ENCODE measurements at regions not wholly inside any gene's neighbourhood (a gene's known extent, or its start where the extent isn't known, plus 50 kb on each side); places are given as distances from the start of the nearest gene placed in this dataset.

DNA sequence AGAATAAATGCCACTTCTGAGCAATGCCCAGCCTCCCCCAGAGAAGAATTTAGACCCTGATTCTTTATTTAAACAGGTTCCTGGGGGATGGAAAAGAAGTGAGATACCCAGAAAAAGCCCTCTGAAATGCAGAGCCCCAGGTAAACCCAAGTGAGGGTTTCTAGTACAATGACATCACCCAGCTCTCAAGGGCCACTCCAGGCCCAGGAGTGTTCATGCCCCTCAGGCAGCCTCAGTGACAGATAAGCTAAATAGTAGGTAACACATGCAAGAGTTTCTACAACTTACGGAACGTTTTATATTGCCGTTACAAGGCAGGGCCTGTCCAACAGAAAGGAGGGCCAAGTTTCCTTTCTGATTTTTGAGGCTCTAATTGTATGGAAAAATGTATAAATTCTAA, 683.7 kb upstream of the SALL1 start:
- TF ChIP-seq POLR2A (IDR thresholded peaks at IDR 0.05; ENCODE audit: low read depth, low read length) (no peak), POLR2AphosphoS5 (IDR thresholded peaks at IDR 0.05; ENCODE audit: low read depth, low read length) (no peak), TAF1 (IDR thresholded peaks at IDR 0.05; ENCODE audit: borderline replicate concordance, low read depth, low read length) (no peak)

All from GM12892 (cell line).